ENCODE measurements at regions not wholly inside any gene's neighbourhood (a gene's known extent, or its start where the extent isn't known, plus 50 kb on each side); places are given as distances from the start of the nearest gene placed in this dataset.

DNA sequence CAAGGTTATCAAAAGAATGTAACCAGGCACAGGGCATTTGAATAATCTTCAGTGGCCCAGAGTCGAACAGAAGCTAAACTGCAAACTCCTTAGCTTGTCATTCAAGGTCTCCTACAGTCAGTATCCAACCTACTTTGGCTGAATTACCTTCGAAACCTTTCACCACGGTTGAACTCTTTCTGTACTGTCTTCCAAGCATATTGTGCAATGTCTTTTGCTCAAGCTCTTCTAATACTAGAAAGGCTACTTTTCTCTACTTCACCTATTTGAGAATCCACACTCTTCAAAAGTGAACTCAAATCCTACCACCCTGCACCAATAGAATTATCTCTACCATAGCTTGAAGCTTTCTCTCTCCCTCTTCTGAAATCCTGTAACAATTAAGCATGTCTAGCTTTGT, 142.9 kb downstream of the NR4A2 start:
- H3K9me3 ChIP-seq, result no peaks in the 10 kb centered on the region
- ChIA-PET POLR2A (interaction anchor here (0.7 kb wide), 1 partner anchor 400 kb away, joined by 3 read pairs; no protein-coding TSS in a partner anchor), CTCF (interaction anchor here (1.2 kb wide), 1 partner anchor 14 kb away, joined by 3 read pairs; no protein-coding TSS in a partner anchor)
- no peak overlapping the region for H3K4me2 ChIP-seq
- FAIRE-seq (no peak), DNase-seq (ENCODE audit: low read depth in 1 of 2, low spot score in 1 of 2) (no peak), ATAC-seq (no peak)
- TF ChIP-seq HEYL (CRISPR knock-in tag; IDR thresholded peaks at IDR 0.05) (no peak), NFE2L2 (conservative IDR thresholded peaks at IDR 0.05; ENCODE audit: low read length) (no peak), CBX8 (IDR thresholded peaks at IDR 0.05) (no peak), KDM5A (IDR thresholded peaks at IDR 0.05) (no peak), MAFK (IDR thresholded peaks at IDR 0.05; ENCODE audit: partially characterized antibody) (no peak), RNF2 (IDR thresholded peaks at IDR 0.05; ENCODE audit: borderline replicate concordance, low read depth) (no peak), HOXB5 (CRISPR knock-in tag; IDR thresholded peaks at IDR 0.05) (no peak), SMC3 (IDR thresholded peaks at IDR 0.05) (no peak), PHF8 (IDR thresholded peaks at IDR 0.05; ENCODE audit: borderline replicate concordance, low read depth) (no peak), HDAC2 (IDR thresholded peaks at IDR 0.05) (no peak), ZC3H11A (IDR thresholded peaks at IDR 0.05) (no peak), HOXB13 (CRISPR knock-in tag; IDR thresholded peaks at IDR 0.05; ENCODE audit: low read depth) (no peak)
- TF ChIP-seq, protein P1, sequence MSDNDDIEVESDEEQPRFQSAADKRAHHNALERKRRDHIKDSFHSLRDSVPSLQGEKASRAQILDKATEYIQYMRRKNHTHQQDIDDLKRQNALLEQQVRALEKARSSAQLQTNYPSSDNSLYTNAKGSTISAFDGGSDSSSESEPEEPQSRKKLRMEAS (IDR thresholded peaks at IDR 0.05), result no peak
- TF ChIP-seq, protein P2, sequence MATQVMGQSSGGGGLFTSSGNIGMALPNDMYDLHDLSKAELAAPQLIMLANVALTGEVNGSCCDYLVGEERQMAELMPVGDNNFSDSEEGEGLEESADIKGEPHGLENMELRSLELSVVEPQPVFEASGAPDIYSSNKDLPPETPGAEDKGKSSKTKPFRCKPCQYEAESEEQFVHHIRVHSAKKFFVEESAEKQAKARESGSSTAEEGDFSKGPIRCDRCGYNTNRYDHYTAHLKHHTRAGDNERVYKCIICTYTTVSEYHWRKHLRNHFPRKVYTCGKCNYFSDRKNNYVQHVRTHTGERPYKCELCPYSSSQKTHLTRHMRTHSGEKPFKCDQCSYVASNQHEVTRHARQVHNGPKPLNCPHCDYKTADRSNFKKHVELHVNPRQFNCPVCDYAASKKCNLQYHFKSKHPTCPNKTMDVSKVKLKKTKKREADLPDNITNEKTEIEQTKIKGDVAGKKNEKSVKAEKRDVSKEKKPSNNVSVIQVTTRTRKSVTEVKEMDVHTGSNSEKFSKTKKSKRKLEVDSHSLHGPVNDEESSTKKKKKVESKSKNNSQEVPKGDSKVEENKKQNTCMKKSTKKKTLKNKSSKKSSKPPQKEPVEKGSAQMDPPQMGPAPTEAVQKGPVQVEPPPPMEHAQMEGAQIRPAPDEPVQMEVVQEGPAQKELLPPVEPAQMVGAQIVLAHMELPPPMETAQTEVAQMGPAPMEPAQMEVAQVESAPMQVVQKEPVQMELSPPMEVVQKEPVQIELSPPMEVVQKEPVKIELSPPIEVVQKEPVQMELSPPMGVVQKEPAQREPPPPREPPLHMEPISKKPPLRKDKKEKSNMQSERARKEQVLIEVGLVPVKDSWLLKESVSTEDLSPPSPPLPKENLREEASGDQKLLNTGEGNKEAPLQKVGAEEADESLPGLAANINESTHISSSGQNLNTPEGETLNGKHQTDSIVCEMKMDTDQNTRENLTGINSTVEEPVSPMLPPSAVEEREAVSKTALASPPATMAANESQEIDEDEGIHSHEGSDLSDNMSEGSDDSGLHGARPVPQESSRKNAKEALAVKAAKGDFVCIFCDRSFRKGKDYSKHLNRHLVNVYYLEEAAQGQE (IDR thresholded peaks at IDR 0.05), result no peak
- TF ChIP-seq, protein P3, sequence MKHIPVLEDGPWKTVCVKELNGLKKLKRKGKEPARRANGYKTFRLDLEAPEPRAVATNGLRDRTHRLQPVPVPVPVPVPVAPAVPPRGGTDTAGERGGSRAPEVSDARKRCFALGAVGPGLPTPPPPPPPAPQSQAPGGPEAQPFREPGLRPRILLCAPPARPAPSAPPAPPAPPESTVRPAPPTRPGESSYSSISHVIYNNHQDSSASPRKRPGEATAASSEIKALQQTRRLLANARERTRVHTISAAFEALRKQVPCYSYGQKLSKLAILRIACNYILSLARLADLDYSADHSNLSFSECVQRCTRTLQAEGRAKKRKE (CRISPR knock-in tag; IDR thresholded peaks at IDR 0.05; ENCODE audit: low read depth), result no peak
- TF ChIP-seq, protein P4, sequence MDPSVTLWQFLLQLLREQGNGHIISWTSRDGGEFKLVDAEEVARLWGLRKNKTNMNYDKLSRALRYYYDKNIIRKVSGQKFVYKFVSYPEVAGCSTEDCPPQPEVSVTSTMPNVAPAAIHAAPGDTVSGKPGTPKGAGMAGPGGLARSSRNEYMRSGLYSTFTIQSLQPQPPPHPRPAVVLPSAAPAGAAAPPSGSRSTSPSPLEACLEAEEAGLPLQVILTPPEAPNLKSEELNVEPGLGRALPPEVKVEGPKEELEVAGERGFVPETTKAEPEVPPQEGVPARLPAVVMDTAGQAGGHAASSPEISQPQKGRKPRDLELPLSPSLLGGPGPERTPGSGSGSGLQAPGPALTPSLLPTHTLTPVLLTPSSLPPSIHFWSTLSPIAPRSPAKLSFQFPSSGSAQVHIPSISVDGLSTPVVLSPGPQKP (IDR thresholded peaks at IDR 0.05; ENCODE audit: low read depth, low read length), result no peak
- TF ChIP-seq, protein P5, sequence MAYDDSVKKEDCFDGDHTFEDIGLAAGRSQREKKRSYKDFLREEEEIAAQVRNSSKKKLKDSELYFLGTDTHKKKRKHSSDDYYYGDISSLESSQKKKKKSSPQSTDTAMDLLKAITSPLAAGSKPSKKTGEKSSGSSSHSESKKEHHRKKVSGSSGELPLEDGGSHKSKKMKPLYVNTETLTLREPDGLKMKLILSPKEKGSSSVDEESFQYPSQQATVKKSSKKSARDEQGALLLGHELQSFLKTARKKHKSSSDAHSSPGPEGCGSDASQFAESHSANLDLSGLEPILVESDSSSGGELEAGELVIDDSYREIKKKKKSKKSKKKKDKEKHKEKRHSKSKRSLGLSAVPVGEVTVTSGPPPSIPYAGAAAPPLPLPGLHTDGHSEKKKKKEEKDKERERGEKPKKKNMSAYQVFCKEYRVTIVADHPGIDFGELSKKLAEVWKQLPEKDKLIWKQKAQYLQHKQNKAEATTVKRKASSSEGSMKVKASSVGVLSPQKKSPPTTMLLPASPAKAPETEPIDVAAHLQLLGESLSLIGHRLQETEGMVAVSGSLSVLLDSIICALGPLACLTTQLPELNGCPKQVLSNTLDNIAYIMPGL (CRISPR knock-in tag; IDR thresholded peaks at IDR 0.05; ENCODE audit: borderline replicate concordance), result no peak
- 26% methylated on average over 3 of the region's 3 CpGs for WGBS (ENCODE audit: missing lambda C conversion rate)
- no peaks in the 10 kb centered on the region for H3K4me1 ChIP-seq
- H3K4me3 ChIP-seq, result no peak overlapping the region
- H3K27ac ChIP-seq, result no peak overlapping the region

DNA sequence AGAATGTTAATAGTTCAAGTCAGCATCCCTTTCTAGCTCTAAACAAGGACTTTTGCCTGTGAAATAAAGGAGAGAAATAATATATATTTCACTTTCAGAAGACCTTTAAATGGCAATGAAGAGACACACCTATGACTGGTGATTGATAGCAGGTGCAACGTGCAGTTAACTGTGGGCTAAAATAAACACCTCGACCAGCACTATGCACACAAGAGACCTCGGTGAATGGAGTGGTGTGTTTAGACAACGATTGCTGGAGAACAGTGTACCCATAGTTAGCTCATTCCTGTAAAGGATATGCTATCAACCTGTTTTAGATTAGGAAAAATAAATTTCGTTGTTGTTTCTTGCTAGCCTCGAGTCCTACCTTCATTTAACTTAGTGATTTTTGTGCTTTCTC, 143.4 kb downstream of the NR4A2 start:
- no peak for TF ChIP-seq SREBF2 (IDR thresholded peaks at IDR 0.05)
- TF ChIP-seq NFE2L2 (conservative IDR thresholded peaks at IDR 0.05; ENCODE audit: low read length), result no peak
- TF ChIP-seq RFX5 (IDR thresholded peaks at IDR 0.05), result no peak
- no peak for TF ChIP-seq HEYL (CRISPR knock-in tag; IDR thresholded peaks at IDR 0.05)
- no peak for TF ChIP-seq JUNB (IDR thresholded peaks at IDR 0.05)
- no peak for TF ChIP-seq CBX2 (IDR thresholded peaks at IDR 0.05; ENCODE audit: borderline replicate concordance, low read depth)
- no peak for TF ChIP-seq GATA3 (IDR thresholded peaks at IDR 0.05; ENCODE audit: borderline replicate concordance)
- TF ChIP-seq BHLHE40 (IDR thresholded peaks at IDR 0.05; ENCODE audit: low read depth, low read length), result no peak
- TF ChIP-seq, protein P3 (CRISPR knock-in tag; IDR thresholded peaks at IDR 0.05; ENCODE audit: low read depth), result no peak
- TF ChIP-seq EP300 (IDR thresholded peaks at IDR 0.05), result no peak
- TF ChIP-seq, protein P6, sequence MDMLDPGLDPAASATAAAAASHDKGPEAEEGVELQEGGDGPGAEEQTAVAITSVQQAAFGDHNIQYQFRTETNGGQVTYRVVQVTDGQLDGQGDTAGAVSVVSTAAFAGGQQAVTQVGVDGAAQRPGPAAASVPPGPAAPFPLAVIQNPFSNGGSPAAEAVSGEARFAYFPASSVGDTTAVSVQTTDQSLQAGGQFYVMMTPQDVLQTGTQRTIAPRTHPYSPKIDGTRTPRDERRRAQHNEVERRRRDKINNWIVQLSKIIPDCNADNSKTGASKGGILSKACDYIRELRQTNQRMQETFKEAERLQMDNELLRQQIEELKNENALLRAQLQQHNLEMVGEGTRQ (IDR thresholded peaks at IDR 0.05), result no peak
- TF ChIP-seq JUN (IDR thresholded peaks at IDR 0.05), result no peak
- TF ChIP-seq POLR2AphosphoS2 (conservative IDR thresholded peaks at IDR 0.05; ENCODE audit: low read length), result no peak
- TF ChIP-seq, protein P4 (IDR thresholded peaks at IDR 0.05; ENCODE audit: low read depth, low read length), result no peak
- no peak for TF ChIP-seq CBX8 (IDR thresholded peaks at IDR 0.05)
- ChIA-PET CTCF (interaction anchor here (1.2 kb wide), 1 partner anchor 13 kb away, joined by 3 read pairs; no protein-coding TSS in a partner anchor), POLR2A (no interaction called here)
- ATAC-seq (no peak), DNase-seq (ENCODE audit: low read depth in 1 of 2, low spot score in 1 of 2) (no peak), FAIRE-seq (no peak)
- Histone ChIP-seq H3K4me3 (no peak overlapping the region), H3K9me3 (no peaks in the 10 kb centered on the region), H3K4me1 (no peaks in the 10 kb centered on the region), H3K27ac (no peak overlapping the region), H3K4me2 (no peak overlapping the region)
- 17% methylated on average over 6 of the region's 6 CpGs for WGBS (ENCODE audit: missing lambda C conversion rate)

All from A549 (cell line).